Right lobe of liver (tissue), 4 donors: ENCODE measurements at regions not wholly inside any gene's neighbourhood (a gene's known extent, or its start where the extent isn't known, plus 50 kb on each side); places are given as distances from the start of the nearest gene placed in this dataset.

Experiments
- POLR2A ChIP-seq: fragments of 450-650 bp; IDR thresholded peaks from one replicate; pipeline ENCODE4 v1.6.1; 2017; ENCODE audit warnings: antibody characterized with exemption, mild to moderate bottlenecking
- TF ChIP-seq, protein P1 (sequence below), 4 donors: fragments of 200-600 bp in 3 of 4; fragments of 450-650 bp in 1 of 4; IDR thresholded peaks; one replicate each; pipeline versions ENCODE4 v1.5.1 to v1.8.0; 2016 to 2022; ENCODE audit warnings: antibody characterized with exemption in 4 of 4, mild to moderate bottlenecking in 2 of 4
- donor health status: DM: no; HTN: no; CAD: no.
- donor health status: DM: no; HTN: no; CAD: no.
- donor health status: DM: no; HTN: yes; CAD: no.

DNA sequence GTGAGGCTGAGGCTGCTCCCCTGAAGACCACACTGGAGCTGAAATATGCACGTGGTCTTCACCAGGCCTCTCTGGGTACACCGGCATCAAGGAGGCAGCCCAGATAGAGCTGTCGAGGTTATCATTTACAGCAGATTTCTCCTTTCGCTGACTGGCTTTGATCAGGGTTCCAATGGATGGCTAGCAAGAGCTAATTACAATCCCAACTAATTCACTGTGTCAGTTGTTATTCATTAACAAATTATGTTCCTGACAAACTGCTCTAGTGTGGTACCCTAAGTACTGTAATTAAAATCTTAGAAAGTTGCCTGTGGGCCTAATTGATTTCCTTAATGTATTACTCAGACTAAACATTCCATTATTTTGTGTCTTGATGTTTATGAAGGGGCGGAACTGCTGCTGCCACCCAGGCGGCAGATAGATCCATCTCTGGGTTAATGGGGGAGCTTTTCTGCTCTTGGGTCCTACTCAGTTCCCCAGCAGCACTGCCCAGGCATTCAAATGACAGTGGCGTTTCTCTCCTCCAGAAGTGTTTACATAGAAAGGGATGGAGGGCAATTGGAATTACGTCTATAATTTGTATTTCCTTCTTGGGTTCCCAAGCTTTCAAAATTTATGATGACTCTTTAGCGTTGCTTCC is 71.7 kb upstream of the RAD23B start:
- TF ChIP-seq, protein P1, sequence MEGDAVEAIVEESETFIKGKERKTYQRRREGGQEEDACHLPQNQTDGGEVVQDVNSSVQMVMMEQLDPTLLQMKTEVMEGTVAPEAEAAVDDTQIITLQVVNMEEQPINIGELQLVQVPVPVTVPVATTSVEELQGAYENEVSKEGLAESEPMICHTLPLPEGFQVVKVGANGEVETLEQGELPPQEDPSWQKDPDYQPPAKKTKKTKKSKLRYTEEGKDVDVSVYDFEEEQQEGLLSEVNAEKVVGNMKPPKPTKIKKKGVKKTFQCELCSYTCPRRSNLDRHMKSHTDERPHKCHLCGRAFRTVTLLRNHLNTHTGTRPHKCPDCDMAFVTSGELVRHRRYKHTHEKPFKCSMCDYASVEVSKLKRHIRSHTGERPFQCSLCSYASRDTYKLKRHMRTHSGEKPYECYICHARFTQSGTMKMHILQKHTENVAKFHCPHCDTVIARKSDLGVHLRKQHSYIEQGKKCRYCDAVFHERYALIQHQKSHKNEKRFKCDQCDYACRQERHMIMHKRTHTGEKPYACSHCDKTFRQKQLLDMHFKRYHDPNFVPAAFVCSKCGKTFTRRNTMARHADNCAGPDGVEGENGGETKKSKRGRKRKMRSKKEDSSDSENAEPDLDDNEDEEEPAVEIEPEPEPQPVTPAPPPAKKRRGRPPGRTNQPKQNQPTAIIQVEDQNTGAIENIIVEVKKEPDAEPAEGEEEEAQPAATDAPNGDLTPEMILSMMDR (IDR thresholded peaks at IDR 0.05), result no peak
- TF ChIP-seq POLR2A, result no peak
